ENCODE measurements at regions not wholly inside any gene's neighbourhood (a gene's known extent, or its start where the extent isn't known, plus 50 kb on each side); places are given as distances from the start of the nearest gene placed in this dataset.

DNA sequence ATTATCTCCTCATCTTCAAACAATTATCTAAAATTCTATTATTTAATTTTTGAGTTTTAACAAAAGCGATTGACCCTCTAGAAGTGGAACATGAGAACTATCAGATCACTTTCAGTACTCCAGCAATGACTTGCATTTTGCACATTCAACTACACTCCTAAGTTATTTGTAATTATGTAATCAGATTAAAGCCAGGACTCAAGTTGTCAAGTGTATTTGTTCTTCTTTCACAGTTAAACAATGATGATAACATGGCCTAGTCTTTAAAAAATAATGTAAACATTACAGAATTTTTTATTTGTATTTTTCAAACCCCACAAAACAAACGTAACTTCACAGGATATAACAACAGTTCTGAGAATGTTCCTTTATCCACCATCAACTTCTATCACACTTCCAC is 2148.9 kb upstream of the ACO1 start:
- TF ChIP-seq, protein P1, sequence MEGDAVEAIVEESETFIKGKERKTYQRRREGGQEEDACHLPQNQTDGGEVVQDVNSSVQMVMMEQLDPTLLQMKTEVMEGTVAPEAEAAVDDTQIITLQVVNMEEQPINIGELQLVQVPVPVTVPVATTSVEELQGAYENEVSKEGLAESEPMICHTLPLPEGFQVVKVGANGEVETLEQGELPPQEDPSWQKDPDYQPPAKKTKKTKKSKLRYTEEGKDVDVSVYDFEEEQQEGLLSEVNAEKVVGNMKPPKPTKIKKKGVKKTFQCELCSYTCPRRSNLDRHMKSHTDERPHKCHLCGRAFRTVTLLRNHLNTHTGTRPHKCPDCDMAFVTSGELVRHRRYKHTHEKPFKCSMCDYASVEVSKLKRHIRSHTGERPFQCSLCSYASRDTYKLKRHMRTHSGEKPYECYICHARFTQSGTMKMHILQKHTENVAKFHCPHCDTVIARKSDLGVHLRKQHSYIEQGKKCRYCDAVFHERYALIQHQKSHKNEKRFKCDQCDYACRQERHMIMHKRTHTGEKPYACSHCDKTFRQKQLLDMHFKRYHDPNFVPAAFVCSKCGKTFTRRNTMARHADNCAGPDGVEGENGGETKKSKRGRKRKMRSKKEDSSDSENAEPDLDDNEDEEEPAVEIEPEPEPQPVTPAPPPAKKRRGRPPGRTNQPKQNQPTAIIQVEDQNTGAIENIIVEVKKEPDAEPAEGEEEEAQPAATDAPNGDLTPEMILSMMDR (IDR thresholded peaks at IDR 0.05 in 2 of 3, conservative IDR thresholded peaks at IDR 0.05 in 1 of 3; ENCODE audit: borderline replicate concordance in 1 of 3, insufficient read depth in 1 of 3, low read depth in 2 of 3, low read length in 2 of 3), result no peak
- TF ChIP-seq EZH2 (IDR thresholded peaks at IDR 0.05), result no peak
- no peak for TF ChIP-seq JUND (IDR thresholded peaks at IDR 0.05)
- no peak for TF ChIP-seq EZH2phosphoT487 (IDR thresholded peaks at IDR 0.05; ENCODE audit: borderline replicate concordance)
- TF ChIP-seq RAD21 (IDR thresholded peaks at IDR 0.05; ENCODE audit: low read depth), result no peak
- TF ChIP-seq POLR2A (IDR thresholded peaks at IDR 0.05; ENCODE audit: borderline replicate concordance, extremely low read depth, insufficient read depth, insufficient read length), result no peak
- no peak for TF ChIP-seq POLR2AphosphoS5 (IDR thresholded peaks at IDR 0.05; ENCODE audit: low read depth, low read length)
